Retinal pigment epithelial cell (primary cell): ENCODE measurements at regions not wholly inside any gene's neighbourhood (a gene's known extent, or its start where the extent isn't known, plus 50 kb on each side); places are given as distances from the start of the nearest gene placed in this dataset.

ENCODE experiments used
- DNase-seq: peaks from one replicate; pipeline ENCODE4 v3.0.0-alpha.2; 2010; ENCODE audit warnings: low read depth
- H3K4me3 ChIP-seq: 2 replicates; pipeline ENCODE4 v1.5.1; 2011; ENCODE audit warnings: mild to moderate bottlenecking, low read length, control low read depth, moderate library complexity
- TF ChIP-seq, protein P1 (sequence below): conservative IDR thresholded peaks from 2 replicates; pipeline ENCODE4 v1.5.1; 2011; ENCODE audit warnings: low read depth, low read length, control low read depth, inconsistent platforms

GRCh38 chr16:65224994-65225393, 103.1 kb upstream of the CDH11 start:
- H3K4me3 ChIP-seq: no peak overlapping the region
- TF ChIP-seq, protein P1, sequence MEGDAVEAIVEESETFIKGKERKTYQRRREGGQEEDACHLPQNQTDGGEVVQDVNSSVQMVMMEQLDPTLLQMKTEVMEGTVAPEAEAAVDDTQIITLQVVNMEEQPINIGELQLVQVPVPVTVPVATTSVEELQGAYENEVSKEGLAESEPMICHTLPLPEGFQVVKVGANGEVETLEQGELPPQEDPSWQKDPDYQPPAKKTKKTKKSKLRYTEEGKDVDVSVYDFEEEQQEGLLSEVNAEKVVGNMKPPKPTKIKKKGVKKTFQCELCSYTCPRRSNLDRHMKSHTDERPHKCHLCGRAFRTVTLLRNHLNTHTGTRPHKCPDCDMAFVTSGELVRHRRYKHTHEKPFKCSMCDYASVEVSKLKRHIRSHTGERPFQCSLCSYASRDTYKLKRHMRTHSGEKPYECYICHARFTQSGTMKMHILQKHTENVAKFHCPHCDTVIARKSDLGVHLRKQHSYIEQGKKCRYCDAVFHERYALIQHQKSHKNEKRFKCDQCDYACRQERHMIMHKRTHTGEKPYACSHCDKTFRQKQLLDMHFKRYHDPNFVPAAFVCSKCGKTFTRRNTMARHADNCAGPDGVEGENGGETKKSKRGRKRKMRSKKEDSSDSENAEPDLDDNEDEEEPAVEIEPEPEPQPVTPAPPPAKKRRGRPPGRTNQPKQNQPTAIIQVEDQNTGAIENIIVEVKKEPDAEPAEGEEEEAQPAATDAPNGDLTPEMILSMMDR: no peak
- DNase-seq: no peak

- no peak overlapping the region for H3K4me3 ChIP-seq
- DNase-seq: no peak
- TF ChIP-seq, protein P1: no peak
Measured at GRCh38 chr16:65224471-65224870, 102.6 kb upstream of the CDH11 start.

DNA sequence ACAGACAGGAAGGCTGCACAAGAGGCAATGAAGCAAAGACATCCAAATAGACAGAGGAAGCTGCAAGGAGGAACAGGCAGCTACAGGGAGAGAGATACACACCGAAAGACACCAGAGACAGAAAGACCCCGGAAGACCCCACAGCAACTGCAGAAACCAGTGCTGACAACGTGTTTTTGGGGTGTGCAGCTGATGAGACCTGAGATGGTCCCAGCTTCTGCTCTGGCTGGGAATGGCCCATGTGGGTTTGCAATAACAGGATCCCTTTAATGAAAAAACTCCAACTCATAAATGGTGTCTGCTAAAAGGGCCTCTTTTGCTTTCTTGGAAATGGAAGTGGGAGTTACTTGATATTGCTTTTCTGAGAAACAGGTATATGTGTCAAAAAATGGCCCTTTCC, 101.5 kb upstream of the CDH11 start:
- TF ChIP-seq, protein P1: no peak
- H3K4me3 ChIP-seq: no peak overlapping the region
- DNase-seq: no peak

- no peak overlapping the region for H3K4me3 ChIP-seq
- TF ChIP-seq, protein P1: no peak
- DNase-seq: no peak
Measured at GRCh38 chr16:65222536-65222935, 100.7 kb upstream of the CDH11 start.

DNA sequence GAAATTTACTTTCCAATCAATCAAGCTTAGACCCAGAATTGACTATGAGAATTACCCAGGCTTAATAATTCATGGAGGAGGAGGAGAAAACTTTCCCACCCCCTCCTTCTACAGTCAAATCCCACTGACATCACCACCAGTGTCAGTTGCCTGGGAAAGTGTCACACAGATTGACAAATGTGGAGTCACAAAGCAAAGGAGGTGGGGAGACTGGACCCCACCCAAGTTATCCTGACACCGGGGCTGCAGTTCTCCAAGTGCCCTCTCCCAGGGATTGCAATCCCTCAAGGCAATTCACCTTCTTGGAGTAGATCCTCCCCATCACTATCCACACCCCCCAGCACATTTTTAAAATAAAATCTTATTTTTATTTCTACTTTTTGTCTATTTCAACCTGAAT, 100.2 kb upstream of the CDH11 start:
- TF ChIP-seq, protein P1: no peak
- H3K4me3 ChIP-seq: no peak overlapping the region
- DNase-seq: no peak

GRCh38 chr16:65219786-65220185, 97.9 kb upstream of the CDH11 start:
- no peak overlapping the region for H3K4me3 ChIP-seq
- no peak for DNase-seq
- TF ChIP-seq, protein P1: no peak

DNA sequence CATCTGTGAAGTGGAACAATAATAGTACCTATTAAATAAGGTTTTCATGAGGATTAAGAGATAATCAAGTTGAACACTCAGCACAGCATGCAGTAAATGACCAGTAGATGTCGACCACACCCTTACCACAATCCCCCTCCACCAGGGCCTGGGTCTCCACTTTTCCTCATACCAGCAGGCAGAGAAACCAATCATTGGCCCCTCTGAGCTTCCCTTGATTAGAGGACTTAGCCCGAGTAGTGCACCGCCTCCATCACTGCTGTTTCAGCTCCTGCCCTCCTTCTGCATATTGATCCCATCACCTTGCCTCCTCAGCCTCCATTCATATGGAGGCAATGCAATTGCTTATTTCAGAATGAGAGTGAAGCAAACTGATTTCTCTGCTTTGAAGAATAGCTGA, 96.5 kb upstream of the CDH11 start:
- no peak for DNase-seq
- no peak overlapping the region for H3K4me3 ChIP-seq
- TF ChIP-seq, protein P1: no peak
